NCI-H146 (cell line): ENCODE measurements at regions not wholly inside any gene's neighbourhood (a gene's known extent, or its start where the extent isn't known, plus 50 kb on each side); places are given as distances from the start of the nearest gene placed in this dataset.
"Not testable (repeated sequence)": the region's sequence is repeated elsewhere in the genome, so short reads cannot be mapped to it uniquely, and the experiment has no call there.

Experiments
- DNase-seq: peaks from one replicate; lab custom pipeline; 2025; lab: John Stamatoyannopoulos, UW

DNA sequence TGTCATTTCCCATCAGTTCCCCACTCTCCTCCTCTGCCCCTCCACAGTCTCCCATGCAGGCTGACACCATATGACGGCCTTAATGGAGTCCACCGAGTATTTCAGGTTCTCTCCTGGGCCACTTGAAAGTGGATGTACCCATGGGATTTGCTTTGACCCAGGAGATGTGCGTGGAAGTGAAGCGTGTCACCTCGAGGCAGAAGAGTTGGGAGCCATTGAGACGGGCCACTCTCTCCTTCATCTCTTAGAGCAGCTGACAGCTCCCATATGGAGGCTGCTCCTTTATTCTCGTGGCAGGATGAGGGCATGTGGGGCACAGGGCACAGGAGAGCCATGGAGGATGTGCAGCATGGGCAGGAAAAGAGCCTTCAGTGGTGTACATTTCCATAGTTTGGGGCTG, 144.7 kb upstream of the CRYM start:
- DNase-seq: not testable (repeated sequence)

DNA sequence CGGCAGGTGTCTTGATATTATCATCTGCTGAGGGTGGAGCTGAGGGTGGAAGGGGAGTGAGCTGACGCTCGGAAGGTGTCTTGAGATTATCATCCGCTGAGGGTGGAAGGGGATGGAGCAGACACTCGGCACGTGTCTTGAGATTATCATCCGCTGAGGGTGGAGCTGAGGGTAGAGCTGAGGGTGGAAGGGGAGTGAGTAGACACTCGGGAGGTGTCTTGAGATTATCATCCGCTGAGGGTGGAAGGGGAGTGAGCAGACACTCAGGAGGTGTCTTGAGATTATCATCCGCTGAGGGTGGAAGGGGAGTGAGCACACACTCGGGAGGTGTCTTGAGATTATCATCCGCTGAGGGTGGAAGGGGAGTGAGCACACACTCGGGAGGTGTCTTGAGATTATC, 126.6 kb upstream of the CRYM start:
- DNase-seq: not testable (repeated sequence)

DNA sequence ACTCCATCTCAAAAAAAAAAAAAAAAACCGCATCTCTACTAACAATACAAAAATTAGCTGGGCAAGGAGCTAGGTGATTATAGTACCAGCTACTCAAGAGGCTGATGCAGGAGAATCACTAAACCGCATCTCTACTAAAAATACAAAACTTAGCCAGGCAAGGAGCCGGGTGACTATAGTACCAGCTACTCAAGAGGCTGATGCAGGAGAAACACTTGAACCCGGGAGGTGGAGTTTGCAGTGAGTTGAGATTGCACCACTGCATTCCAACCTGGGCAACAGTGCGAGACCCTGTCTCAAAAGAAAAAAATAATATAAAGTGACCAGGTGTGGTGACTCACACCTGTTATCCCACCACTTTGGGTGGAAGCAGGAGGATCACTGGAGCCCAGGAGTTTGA, 119.8 kb upstream of the CRYM start:
- DNase-seq: not testable (repeated sequence)

DNA sequence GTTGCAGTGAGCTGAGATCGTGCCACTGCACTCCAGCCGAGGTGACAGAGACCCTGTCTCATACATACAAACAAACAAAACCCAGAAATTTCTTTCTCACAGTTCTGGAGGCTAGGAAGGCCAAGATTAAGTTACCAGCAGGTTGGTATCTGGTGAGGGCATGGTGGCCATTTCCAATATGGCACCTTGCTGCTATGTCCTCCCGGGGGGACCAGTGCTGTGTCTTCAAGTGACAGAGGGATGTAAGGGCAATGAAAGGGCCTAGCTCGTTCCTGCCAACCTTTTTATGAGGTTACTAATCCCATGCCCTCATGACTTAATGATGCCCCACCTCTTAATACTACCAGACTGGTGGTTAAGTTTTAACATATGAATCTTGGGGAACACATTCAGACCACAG, 118.5 kb upstream of the CRYM start:
- not testable (repeated sequence) for DNase-seq

DNA sequence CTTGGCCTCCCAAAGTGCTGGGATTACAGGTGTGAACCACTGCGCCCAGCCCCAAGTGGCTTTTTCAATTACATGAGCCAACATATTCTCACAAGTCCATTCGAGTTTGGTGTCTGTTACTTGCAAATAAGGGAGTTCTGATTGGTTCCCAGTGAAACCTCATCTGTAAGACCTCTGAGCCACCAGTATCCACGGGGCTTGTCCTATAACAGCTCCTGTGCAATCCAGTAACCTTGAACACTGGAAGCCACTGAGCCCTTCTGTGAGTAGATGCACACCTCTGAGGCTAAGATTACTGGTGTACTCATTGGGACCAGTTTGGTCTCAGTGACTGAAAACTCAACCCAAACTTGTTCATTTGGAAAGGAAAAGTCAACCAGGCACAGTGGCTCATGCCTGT, 112.5 kb upstream of the CRYM start:
- DNase-seq: not testable (repeated sequence)

DNA sequence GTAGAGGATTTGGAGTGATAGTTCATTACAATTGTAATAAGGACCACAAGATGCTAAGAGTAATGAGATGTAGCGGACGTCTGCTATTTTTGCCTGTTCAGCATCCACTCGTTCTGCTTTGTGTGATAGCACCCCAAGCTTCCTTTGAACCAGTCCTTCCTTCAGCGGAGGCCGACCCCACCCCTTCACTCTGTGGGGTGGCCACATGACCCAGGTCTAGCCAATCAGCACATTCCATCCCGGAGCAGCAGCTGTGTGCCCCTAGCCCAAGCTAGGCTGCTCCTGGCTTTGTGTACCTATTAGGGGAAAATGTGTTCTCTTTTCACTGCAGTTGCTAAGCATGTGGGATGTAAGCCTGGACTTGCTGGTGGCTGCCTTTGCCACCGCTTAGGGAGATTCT, 111.8 kb upstream of the CRYM start:
- DNase-seq: not testable (repeated sequence)

DNA sequence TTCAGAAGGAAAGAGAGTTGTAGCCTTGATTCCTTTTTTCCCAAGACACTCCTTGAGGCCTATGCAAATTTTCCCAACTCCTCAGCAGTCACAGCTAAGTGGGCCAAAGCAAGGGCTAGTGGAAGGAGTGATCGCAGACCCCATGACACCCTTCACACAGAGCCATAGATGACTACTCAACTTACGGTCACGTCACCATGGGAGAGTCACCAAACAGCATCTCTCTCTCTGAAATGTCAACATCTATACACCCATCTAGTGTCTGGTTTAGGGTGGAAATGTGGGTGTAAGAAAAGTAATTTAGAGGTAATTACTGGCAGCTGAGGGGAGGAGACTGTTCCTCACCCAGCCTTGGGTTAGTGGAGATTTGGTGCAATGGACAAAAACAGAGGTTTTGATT, 109.7 kb upstream of the CRYM start:
- not testable (repeated sequence) for DNase-seq

DNA sequence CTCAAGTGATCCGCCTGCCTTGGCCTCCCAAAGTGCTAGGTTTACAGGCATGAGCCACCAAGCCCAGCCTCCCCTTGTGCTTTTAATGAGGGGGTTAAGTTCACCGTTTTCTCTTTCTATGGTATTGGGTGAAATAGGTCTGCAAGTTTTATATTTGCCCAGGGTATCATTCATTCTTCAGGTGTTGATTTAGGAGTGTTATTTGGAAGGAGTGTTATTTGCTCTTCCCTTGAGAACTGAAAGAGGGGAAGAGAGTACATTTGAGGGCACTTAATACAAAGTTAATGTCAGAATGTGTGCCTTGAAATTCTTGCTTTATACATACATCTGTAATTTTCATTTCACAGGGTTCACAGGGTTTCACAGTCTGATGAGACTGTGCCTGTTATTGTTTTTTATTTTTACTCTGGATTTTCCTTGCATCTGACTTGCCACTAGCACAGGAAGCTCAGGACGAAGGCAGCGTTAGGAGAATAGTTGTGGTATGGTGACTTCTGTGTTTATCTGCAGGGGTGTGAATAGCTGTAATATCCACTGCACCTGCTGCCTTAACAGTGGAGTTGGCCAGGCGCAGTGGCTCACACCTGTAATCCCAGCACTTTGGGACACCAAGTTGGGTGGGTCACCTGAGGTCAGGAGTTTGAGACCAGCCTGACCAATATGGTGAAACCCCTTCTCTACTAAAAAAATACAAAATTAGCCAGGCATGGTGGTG, 108.3 kb upstream of the CRYM start:
- not testable (repeated sequence) for DNase-seq

DNA sequence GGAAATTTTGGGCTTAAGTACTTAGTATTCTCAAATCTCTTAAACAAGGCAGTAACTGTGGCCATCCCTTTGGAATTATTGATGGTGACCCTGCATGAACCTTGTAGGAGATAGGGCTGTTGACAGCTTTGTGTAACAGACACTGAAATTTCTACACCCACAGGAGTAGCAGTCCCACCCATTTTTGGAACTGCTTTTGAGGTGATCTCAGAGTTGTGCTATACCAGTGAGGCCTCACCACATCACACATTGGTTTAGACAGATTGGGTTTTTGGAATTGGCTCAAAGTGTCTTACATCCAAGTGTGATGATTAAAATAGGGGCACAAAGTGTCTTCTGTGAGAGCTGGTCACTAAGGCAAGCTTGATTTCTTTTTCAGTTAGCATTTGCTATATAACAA, 105.6 kb upstream of the CRYM start:
- not testable (repeated sequence) for DNase-seq

DNA sequence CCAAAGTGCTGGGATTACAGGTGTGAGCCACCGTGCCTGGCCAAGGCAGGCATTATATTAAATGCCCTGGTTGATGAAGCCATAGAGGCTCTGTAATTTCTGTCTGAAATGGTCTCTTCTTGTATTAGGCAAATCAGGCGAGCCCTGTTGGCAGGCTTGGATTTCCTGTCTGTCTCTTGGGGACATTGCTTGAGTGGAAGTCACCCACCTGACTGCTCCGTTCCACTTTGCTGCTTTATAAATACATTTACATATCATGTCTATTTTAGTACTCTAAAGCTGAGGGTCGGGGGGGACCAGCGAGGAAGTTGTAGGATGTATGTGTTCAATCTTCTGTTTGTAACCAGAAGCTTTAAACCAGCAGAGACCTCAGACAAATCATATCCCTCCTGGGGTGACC, 101.6 kb upstream of the CRYM start:
- not testable (repeated sequence) for DNase-seq

DNA sequence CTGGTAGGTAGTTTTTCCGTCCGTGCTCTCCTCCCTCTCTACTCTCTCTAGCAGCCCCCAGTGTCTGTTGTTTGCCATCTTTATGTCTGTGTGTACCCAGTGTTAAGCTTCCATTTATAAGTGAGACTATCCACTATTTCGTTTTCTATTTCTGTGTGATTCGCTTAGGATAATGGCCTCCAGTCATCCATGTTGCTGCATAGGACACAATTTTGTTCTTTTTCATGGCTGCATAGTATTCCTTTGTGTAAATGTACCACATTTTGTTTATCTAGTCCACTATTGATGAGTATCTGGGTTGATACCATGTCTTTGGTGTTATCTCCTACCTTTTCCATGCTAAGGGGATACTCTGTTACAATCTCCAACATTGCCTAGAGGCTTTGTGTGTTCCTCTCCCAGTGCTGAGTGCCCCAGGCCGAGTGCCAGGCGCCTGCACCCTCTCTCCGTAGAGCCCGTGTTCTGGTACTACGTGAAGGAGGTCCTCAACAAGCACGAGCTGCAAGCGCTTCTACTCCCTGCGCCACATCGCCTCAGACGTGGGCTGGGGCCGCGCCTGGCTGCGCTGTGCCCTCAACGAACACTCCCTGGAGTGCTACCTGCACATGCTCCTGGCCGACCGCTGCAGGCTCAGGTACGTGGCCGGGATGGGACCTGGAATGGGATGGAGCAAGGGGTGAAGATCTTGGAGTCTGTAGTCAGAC, 98.3 kb upstream of the CRYM start:
- DNase-seq: not testable (repeated sequence)

DNA sequence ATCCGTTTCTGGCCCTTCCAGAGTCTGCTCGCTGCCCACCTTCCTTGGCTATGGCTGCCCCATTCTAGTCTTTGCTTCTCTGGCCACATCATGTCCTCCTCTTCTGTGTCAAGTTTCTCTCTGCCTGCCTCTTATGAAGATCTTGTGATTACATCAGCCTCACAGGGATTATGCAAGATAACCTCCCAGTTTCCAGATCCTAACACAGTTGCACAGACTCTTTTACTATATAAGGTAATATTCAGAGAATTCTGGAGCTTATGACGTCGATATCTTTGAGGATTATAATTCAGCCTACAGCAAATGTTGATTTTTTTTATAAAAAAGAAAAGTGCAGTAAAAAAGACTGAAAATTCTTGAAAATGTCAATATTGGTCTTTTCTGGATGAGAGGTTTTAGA, 97.2 kb upstream of the CRYM start:
- not testable (repeated sequence) for DNase-seq

DNA sequence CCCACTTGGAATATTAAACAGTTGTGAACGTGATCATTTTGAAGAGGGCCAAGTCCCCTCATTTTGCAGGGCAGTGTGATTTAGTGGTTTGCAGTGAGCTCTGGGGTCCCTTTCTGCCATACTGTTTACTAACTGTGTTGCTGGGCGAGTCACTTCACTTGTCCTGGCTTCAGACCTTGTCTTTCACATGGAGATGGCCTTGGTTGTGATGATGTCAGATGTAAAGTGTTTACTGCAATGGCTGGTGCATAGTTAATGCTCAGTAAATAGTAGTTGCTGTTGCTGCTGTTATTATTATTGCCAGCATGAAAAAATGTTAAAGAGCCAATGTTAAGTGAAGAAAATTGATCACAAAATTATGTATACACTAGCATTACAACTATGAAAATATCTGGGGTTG, 95.4 kb upstream of the CRYM start:
- not testable (repeated sequence) for DNase-seq

DNA sequence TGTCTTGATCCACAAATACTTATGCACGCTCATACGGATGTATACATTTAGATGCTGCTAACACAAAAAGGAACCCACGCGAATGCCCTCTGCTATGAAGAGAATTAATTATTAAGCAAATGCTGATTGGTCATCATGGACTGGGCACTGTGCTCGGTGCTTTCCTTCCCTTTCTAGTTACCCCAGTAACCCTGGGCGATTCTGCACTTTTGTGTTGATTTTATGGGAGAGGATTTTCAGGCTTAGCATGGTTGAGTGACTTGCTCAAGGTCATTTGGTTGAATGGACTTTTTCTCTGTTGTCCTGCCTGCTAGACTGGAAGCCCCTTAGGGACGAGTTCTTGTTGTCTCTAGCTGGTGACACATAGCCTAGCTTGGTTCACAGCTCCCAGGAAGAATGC, 94.8 kb upstream of the CRYM start:
- not testable (repeated sequence) for DNase-seq

DNA sequence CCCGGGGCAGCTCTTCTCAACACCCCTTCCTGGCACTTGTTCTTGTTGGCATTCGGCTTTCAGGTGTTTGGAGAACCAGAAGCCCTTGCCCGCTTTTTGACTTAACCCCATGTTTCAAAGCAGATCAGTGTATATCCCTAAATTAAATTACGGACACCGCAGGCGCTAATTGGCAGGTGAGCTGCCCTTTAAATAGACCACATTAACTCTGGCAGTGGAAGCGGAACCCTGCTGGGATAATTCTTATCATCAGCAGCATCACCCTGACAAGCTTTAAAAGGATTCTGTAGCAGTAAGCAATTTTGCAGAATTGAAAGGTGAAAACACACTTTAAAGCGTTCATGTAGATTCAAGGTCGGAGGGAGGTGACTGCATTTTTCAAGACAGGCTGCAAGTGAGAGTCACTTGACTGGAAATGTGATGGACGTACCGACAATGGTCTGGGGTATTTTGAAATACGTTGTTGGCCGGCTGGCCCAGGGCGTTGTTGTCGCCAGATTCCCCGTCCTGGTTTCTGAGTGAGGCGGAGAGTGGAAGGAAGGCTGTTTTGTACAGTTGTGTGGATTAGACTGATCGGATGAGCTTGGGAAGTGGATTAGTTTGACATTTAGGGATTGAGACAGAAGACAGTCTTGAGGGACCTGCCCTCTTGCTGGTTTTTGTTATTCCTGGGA, 94.2 kb upstream of the CRYM start:
- peak; percentile 85 for DNase-seq

DNA sequence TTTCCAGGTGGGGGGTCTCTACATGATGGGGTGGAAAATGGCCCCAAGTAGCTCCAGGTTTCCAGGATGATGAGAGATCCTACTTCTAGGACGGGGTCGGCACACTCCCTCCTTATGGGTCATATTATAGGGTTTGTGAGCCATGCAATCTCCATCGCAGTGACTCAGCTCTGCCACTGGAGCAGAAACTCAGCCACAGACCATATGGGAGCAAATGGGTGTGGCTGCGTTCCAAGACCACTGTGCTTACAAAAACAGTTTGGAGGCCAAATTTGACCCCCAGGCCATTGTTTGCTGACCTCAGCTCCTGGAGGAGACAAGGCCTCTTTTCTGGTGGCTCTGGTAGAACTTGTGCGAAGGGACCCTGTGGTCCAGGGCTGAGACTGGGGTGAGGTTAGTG, 92.7 kb upstream of the CRYM start:
- DNase-seq: not testable (repeated sequence)

DNA sequence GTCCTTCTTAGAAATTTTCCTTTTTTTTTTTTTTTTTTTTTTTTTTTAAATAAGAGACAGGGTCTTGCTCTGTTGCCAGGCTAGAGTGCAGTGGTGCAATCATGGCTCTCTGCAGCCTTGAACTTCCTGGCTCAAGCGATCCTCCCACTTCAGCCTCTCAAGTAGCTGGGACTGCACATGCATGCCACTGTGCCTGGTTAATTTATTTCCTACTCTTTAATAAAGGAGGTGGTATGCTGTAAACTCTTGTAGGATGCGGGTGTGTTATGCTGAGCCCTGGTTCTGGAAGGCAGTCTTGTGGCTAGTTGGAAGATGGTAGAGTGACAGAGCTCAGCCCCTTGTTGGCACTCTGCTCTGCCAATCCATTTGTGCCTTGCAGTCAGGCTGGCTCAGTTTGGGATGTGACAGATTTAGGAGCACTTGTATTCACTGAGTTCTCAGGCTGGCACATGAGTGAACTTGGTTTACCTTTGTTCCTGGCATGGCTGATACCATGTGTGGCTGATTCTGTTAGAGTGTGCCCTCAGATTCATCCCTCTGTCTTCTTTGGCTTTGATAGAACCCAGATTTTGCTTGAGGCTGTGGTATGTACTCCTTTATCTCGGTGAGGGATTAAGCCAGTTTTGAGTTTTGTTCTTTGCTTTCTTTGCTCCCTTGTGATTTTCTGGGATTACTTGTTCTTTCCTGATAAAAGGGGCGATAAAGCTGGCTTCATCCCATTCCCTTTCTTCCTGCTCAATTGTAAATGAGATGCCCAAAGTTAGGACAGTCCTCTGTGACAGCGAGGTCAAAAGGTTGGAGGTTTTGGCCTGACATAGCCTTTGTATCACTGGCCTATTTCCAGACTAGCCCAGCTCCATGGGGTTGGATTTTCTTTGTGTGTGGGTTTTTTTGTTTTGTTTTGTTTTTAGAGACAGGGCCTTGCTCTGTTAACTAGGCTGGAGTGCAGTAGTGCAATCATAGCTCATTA, 91.2 kb upstream of the CRYM start:
- not testable (repeated sequence) for DNase-seq

DNA sequence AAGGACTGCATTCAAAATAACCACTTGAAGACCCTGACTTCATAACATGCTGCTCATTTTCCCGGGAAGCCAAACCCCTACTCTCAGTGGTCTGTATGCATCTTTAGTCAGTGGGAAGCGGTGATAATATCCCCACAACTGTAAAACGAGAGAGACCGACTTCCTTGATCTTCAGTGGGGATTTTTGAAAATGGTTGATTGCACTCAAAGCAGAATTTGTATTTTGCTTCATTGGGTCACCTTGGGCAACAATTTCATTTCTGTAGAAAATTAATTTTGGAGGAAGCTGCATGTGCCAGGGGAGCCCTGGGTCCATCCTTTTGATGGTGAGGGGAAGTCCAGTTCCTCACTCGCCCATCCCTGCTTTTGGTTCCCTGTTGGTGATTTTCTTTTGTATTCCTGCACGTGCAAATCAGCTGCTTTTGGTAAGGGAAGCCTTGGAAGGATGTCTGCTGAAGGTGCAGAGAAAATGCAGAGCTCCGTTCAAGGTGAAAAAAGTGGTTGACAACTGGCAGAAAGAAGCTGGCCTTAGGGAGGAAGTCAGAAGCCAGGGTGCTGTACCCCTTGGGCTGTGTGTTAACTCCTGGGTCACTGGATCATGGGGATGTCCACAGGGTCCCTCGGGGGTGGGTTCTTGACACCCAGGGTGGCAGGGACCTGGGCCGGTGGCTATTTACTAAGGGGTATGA, 89.8 kb upstream of the CRYM start:
- DNase-seq: not testable (repeated sequence)

DNA sequence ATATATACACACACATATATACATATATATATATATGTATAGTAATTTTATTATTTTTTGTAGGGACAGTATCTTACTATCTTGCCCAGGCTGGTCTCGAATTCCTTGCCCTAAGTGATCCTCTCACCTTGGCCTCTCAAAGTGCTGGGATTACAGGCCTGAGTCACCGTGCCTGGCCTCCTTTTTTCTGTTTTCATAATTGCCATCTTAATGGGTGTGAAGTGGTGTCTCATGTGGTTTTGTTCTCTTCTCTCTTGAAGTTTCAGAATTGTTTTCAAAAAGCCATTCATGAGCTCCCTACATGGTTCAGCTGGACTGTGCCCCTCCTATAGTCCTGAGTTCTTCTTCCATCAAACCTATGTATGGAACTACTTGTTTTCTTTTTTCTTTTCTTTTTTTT, 88.9 kb upstream of the CRYM start:
- not testable (repeated sequence) for DNase-seq

DNA sequence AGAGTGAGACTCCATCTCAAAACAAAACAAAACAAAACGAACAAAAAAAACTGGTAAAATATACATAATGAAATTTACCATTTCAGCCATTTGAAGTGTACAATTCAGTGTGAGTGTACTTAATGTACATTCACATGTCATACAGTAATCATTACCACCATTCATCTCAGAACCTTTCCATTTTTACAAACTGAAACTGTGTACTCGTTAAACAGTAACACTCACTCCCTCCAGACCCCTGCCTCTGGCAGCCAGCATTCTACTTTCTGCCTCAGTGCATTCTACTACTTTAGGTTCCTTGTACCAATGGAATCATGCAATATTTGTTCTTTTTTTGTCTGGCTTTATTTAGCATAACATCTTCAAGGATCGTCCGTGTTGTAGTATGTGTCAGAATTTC, 87.5 kb upstream of the CRYM start:
- DNase-seq: not testable (repeated sequence)

DNA sequence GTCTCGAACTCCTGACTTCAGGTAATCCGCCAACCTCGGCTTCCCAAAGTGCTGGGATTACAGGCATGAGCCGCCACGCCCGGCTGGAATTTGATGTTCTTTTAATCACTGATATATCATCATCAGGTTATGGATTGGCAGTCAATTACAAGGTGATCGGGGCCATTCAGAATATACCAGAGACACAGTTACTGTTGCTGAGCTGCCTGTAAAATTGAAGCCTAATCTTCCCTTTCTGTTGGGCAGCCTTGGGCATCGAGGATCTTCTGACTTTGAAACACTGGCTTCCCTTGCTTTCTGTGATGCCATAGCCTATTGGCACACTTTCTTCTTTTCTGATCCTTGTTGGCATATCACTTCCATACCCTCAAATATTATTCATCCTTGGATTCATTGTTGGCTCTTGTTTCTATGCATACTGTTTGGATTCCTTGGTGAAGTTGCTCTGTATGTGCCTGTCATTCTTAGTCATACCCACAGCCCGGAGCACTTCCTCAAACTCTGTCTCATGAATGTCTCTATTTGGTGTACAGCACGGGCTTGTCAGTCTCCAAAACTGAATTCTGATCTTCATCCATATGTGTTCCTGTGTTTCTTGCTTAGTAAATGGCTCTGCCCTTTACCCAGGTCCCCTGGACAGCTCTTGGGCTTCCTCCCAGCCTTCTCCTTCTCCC, 85.6 kb upstream of the CRYM start:
- not testable (repeated sequence) for DNase-seq
